ENCODE measurements at regions not wholly inside any gene's neighbourhood (a gene's known extent, or its start where the extent isn't known, plus 50 kb on each side); places are given as distances from the start of the nearest gene placed in this dataset.
"Not testable (repeated sequence)": the region's sequence is repeated elsewhere in the genome, so short reads cannot be mapped to it uniquely, and the experiment has no call there.

DNA sequence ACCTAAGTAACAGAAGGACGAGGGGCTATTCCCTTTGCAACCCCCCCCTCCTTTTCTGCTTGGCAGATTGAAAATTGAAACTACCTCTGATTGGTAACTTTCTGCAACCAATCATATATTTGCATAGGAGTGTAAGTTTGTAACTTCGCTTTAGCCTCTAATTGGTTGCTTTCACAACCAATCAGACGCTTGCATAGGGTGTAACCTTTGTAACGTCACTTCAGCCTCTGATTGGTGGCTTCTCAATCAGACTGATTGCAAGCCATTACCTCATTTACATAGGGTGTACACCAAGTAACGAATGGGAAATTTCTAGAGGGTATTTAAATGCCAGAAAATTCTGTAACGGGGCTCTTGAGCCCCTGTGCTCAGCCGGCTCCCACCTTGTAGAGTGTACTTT lies 131.9 kb upstream of the FOXD4L5 start:
- not testable (repeated sequence) for TF ChIP-seq GATA1 (IDR thresholded peaks at IDR 0.05; ENCODE audit: low read depth, low read length); POLR2A (IDR thresholded peaks at IDR 0.05; ENCODE audit: low read length)
